Chondrocyte (in vitro differentiated cells): ENCODE measurements at regions not wholly inside any gene's neighbourhood (a gene's known extent, or its start where the extent isn't known, plus 50 kb on each side); places are given as distances from the start of the nearest gene placed in this dataset.

Experiments used
- DNase-seq: peaks from one replicate; pipeline ENCODE4 v3.0.0; 2021; ENCODE audit warnings: mixed read lengths, low spot score
- H3K27ac Mint-ChIP-seq: one replicate; pipeline ENCODE4 v1.8.0; 2021; ENCODE audit warnings: mild to moderate bottlenecking, moderate library complexity, mixed read lengths; ENCODE audit not compliant: unreplicated experiment
- H3K27me3 Mint-ChIP-seq: 2 replicates; pipeline ENCODE4 v1.8.0; 2021; ENCODE audit warnings: low read depth, mixed read lengths
- H3K36me3 Mint-ChIP-seq: 2 replicates; pipeline ENCODE4 v1.8.0; 2021; ENCODE audit warnings: low read depth, mixed read lengths
- H3K4me1 Mint-ChIP-seq: 2 replicates; pipeline ENCODE4 v1.8.0; 2021; ENCODE audit warnings: low read depth, mild to moderate bottlenecking, mixed read lengths
- H3K4me3 Mint-ChIP-seq: one replicate; pipeline ENCODE4 v1.8.0; 2021; ENCODE audit warnings: mild to moderate bottlenecking, moderate library complexity, mixed read lengths; ENCODE audit not compliant: unreplicated experiment
- H3K9me3 Mint-ChIP-seq: 2 replicates; pipeline ENCODE4 v1.8.0; 2021; ENCODE audit warnings: low read depth, mixed read lengths
- CTCF ChIP-seq: fragments of 200-600 bp; sonication (generic); IDR thresholded peaks from 2 replicates; pipeline ENCODE4 v1.5.0; 2021; ENCODE audit warnings: antibody characterized with exemption, mild to moderate bottlenecking, moderate library complexity

- no peaks in the 10 kb centered on the region for H3K27me3 Mint-ChIP-seq
- H3K36me3 Mint-ChIP-seq = no peaks in the 10 kb centered on the region
- no peak overlapping the region for H3K4me3 Mint-ChIP-seq
- no peak overlapping the region for H3K27ac Mint-ChIP-seq
- TF ChIP-seq CTCF = no peak
- H3K4me1 Mint-ChIP-seq = peaks cover 4% of the 10 kb centered on the region
- no peak for DNase-seq
- H3K9me3 Mint-ChIP-seq = no peaks in the 10 kb centered on the region
Observed at GRCh38 chr9:82260691-82261090, 272.1 kb downstream of the SPATA31D1 start.

- peaks cover 3% of the 10 kb centered on the region for H3K4me1 Mint-ChIP-seq
- no peak for DNase-seq
- no peaks in the 10 kb centered on the region for H3K36me3 Mint-ChIP-seq
- no peaks in the 10 kb centered on the region for H3K27me3 Mint-ChIP-seq
- TF ChIP-seq CTCF = no peak
- H3K27ac Mint-ChIP-seq = no peak overlapping the region
- no peak overlapping the region for H3K4me3 Mint-ChIP-seq
- no peaks in the 10 kb centered on the region for H3K9me3 Mint-ChIP-seq
Observed at GRCh38 chr9:82263619-82264018, 275.0 kb downstream of the SPATA31D1 start.

- Mint-ChIP-seq H3K9me3 (no peaks in the 10 kb centered on the region), H3K4me3 (no peak overlapping the region), H3K27ac (no peak overlapping the region), H3K4me1 (no peaks in the 10 kb centered on the region), H3K27me3 (no peaks in the 10 kb centered on the region), H3K36me3 (no peaks in the 10 kb centered on the region)
- DNase-seq = no peak
- no peak for TF ChIP-seq CTCF
Observed at GRCh38 chr9:82271106-82271561, 282.6 kb downstream of the SPATA31D1 start.

- no peak overlapping the region for H3K27ac Mint-ChIP-seq
- H3K4me1 Mint-ChIP-seq = no peaks in the 10 kb centered on the region
- no peak for DNase-seq
- no peaks in the 10 kb centered on the region for H3K36me3 Mint-ChIP-seq
- no peaks in the 10 kb centered on the region for H3K27me3 Mint-ChIP-seq
- no peaks in the 10 kb centered on the region for H3K9me3 Mint-ChIP-seq
- no peak for TF ChIP-seq CTCF
- H3K4me3 Mint-ChIP-seq = no peak overlapping the region
Observed at GRCh38 chr9:82273121-82273520, 284.5 kb downstream of the SPATA31D1 start.

GRCh38 chr9:82275258-82275927 lies 286.8 kb downstream of the SPATA31D1 start:
- no peaks in the 10 kb centered on the region for H3K27me3 Mint-ChIP-seq
- no peak for DNase-seq
- no peaks in the 10 kb centered on the region for H3K9me3 Mint-ChIP-seq
- H3K36me3 Mint-ChIP-seq = no peaks in the 10 kb centered on the region
- H3K4me3 Mint-ChIP-seq = no peak overlapping the region
- no peaks in the 10 kb centered on the region for H3K4me1 Mint-ChIP-seq
- no peak overlapping the region for H3K27ac Mint-ChIP-seq
- no peak for TF ChIP-seq CTCF
